ENCODE measurements at regions not wholly inside any gene's neighbourhood (a gene's known extent, or its start where the extent isn't known, plus 50 kb on each side); places are given as distances from the start of the nearest gene placed in this dataset.

DNA sequence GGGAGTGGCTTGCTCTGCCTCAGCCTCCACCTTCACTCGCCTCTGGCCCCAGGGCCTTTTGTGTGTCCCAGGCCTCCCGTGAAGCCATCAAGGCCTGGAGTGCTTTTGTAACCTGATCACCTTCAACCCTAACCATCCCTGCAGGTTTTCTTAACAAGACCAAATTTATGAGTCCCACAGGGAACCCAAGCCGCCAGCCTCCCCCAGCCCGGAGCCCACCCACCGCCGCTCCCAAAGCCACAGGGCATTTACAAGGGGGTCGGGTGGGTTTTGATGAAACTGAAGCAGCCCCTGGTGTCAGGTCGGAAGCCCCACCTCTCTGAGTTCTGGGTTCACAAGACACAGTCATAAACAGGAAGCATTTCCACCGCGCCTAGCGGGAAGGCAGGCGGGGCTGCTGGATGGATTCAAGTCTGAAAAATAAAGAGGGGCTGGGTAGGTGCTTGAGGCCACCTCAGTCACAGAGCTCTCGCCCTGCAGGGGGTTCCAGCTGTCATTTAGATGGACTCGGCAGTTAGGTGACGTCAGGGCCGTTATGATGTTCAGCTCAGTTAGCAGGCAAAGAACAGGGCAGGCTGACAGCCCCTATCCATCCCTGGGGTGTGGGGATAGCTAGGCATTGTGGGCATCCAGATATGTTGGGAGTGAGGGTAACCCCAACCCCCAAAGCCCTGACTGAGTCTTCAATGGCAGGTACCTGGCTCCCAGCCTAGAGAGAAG lies 128.5 kb downstream of the BCOR start:
- TF ChIP-seq SMC3 (conservative IDR thresholded peaks at IDR 0.05; ENCODE audit: poor library complexity), result no peak
- TF ChIP-seq, protein P1, sequence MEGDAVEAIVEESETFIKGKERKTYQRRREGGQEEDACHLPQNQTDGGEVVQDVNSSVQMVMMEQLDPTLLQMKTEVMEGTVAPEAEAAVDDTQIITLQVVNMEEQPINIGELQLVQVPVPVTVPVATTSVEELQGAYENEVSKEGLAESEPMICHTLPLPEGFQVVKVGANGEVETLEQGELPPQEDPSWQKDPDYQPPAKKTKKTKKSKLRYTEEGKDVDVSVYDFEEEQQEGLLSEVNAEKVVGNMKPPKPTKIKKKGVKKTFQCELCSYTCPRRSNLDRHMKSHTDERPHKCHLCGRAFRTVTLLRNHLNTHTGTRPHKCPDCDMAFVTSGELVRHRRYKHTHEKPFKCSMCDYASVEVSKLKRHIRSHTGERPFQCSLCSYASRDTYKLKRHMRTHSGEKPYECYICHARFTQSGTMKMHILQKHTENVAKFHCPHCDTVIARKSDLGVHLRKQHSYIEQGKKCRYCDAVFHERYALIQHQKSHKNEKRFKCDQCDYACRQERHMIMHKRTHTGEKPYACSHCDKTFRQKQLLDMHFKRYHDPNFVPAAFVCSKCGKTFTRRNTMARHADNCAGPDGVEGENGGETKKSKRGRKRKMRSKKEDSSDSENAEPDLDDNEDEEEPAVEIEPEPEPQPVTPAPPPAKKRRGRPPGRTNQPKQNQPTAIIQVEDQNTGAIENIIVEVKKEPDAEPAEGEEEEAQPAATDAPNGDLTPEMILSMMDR (IDR thresholded peaks at IDR 0.05; ENCODE audit: poor library complexity, severe bottlenecking), result no peak
- no peak for TF ChIP-seq EZH2 (IDR thresholded peaks at IDR 0.05; ENCODE audit: borderline replicate concordance, insufficient read depth, low read length, poor library complexity, severe bottlenecking)
- no peak for TF ChIP-seq MXI1 (conservative IDR thresholded peaks at IDR 0.05; ENCODE audit: poor library complexity, severe bottlenecking)
